ENCODE measurements at regions not wholly inside any gene's neighbourhood (a gene's known extent, or its start where the extent isn't known, plus 50 kb on each side); places are given as distances from the start of the nearest gene placed in this dataset.
A peak's percentile ranks its signal among the peaks of the same experiment; 100 is the strongest.

GRCh38 chr14:61188978-61189808 is 91.9 kb downstream of the TMEM30B start:
- H3K27me3 ChIP-seq: peaks cover 5% of the 10 kb centered on the region
- no peaks in the 10 kb centered on the region for H3K36me3 ChIP-seq (replicated peaks; ENCODE audit: insufficient read depth, low read depth)
- H3K4me3 ChIP-seq: peak overlapping the region; percentile 28
- no peaks in the 10 kb centered on the region for H3K79me2 ChIP-seq
- no peak for TF ChIP-seq EZH2 (IDR thresholded peaks at IDR 0.05; ENCODE audit: borderline replicate concordance)
- peak; percentile 59 for TF ChIP-seq CTCF (IDR thresholded peaks at IDR 0.05; ENCODE audit: poor library complexity)
- H3K27ac ChIP-seq: no peak overlapping the region
- peak overlapping the region; percentile 71 for H3K4me2 ChIP-seq
- no peaks in the 10 kb centered on the region for H4K20me1 ChIP-seq (ENCODE audit: insufficient read depth, poor library complexity, severe bottlenecking)
- H3K9me3 ChIP-seq (ENCODE audit: low read depth): no peaks in the 10 kb centered on the region
- 13% methylated on average over 27 of the region's 27 CpGs for WGBS (ENCODE audit: low lambda C conversion rate, missing lambda C conversion rate)
- H2AFZ ChIP-seq: peak overlapping the region; percentile 77
- peaks cover 4% of the 10 kb centered on the region for H3K4me1 ChIP-seq (ENCODE audit: insufficient read depth)
- H3K9me2 ChIP-seq (replicated peaks; ENCODE audit: insufficient read depth): no peaks in the 10 kb centered on the region
- peak; percentile 71 for DNase-seq (ENCODE audit: low spot score)

DNA sequence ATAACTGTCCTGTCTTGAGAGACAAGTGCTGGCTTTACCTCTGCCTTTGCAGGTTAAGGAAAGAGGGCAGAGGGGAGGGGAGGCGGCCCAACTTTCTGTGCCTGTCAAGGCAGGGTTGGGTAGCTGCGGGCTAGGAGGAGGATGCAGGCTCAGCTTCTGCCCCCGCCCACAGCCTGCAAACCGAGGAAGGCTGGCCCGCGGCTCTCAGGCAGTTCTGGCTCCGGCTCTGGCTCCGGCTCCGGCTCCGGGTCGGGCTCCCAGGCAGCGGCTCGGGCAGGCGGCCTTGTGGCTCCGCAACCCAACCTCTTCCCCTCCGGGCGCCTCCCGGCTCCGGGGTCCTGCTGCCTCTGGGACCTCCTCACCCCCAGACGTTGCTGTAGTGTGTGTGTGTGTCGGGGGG is 92.9 kb downstream of the TMEM30B start:
- Histone ChIP-seq H3K9me2 (replicated peaks; ENCODE audit: insufficient read depth) (no peaks in the 10 kb centered on the region), H3K79me2 (no peaks in the 10 kb centered on the region), H3K4me2 (no peak overlapping the region), H3K27me3 (peaks cover 5% of the 10 kb centered on the region), H4K20me1 (ENCODE audit: insufficient read depth, poor library complexity, severe bottlenecking) (no peaks in the 10 kb centered on the region), H3K4me3 (no peak overlapping the region), H3K9me3 (ENCODE audit: low read depth) (no peaks in the 10 kb centered on the region), H3K27ac (no peak overlapping the region), H3K36me3 (replicated peaks; ENCODE audit: insufficient read depth, low read depth) (no peaks in the 10 kb centered on the region), H3K4me1 (ENCODE audit: insufficient read depth) (peaks cover 4% of the 10 kb centered on the region), H2AFZ (no peak overlapping the region)
- DNase-seq (ENCODE audit: low spot score): no peak
- 77% methylated on average over 17 of the region's 21 CpGs for WGBS (ENCODE audit: low lambda C conversion rate, missing lambda C conversion rate)
- TF ChIP-seq EZH2 (IDR thresholded peaks at IDR 0.05; ENCODE audit: borderline replicate concordance): no peak
- no peak for TF ChIP-seq EZH2phosphoT487 (IDR thresholded peaks at IDR 0.05; ENCODE audit: low read depth, severe bottlenecking, unreplicated experiment)

DNA sequence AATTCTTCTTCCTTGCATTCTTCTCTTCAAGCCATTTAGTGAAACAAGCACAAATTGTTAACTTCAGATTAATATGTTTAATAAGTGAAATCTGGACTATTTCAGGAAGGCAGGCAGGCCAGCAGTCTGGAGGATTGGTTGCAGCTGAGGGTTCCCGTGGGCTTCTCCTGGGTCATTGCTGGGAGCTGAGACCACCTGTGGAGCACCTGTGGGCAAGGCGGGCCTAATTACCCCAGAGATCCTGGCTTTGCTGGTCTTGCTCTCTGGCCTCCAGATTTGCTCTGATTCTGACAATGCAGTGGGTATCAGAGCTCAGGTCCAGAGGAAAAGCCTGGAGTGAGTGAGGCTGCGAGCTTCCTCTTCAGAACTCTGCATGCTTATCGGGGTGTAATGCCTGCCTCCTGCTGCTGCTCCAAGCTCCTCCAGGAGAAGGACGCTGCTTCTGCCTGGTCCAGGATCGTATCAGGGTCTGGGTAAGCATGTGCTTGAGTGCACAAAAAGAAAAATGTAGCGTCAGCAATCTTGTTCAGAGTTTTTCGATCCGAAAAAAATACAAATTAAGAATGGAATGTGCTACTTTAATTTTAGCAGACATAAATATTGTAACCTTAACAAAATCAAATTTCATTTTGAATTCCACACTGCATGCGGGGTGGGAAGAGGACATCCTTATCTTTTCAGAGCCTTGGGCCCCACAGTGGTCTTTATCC is 93.8 kb downstream of the TMEM30B start:
- no peak overlapping the region for H2AFZ ChIP-seq
- H3K4me3 ChIP-seq: no peak overlapping the region
- H4K20me1 ChIP-seq (ENCODE audit: insufficient read depth, poor library complexity, severe bottlenecking): no peaks in the 10 kb centered on the region
- H3K9me2 ChIP-seq (replicated peaks; ENCODE audit: insufficient read depth): no peaks in the 10 kb centered on the region
- no peaks in the 10 kb centered on the region for H3K36me3 ChIP-seq (replicated peaks; ENCODE audit: insufficient read depth, low read depth)
- no peak overlapping the region for H3K4me2 ChIP-seq
- H3K4me1 ChIP-seq (ENCODE audit: insufficient read depth): peaks cover 4% of the 10 kb centered on the region
- no peak for DNase-seq (ENCODE audit: low spot score)
- H3K79me2 ChIP-seq: no peaks in the 10 kb centered on the region
- 79% methylated on average over 10 of the region's 10 CpGs for WGBS (ENCODE audit: low lambda C conversion rate, missing lambda C conversion rate)
- no peak overlapping the region for H3K27ac ChIP-seq
- H3K27me3 ChIP-seq: peaks cover 5% of the 10 kb centered on the region
- TF ChIP-seq CTCF (IDR thresholded peaks at IDR 0.05; ENCODE audit: poor library complexity) (no peak), EZH2phosphoT487 (IDR thresholded peaks at IDR 0.05; ENCODE audit: low read depth, severe bottlenecking, unreplicated experiment) (no peak), EZH2 (IDR thresholded peaks at IDR 0.05; ENCODE audit: borderline replicate concordance) (no peak)
- no peaks in the 10 kb centered on the region for H3K9me3 ChIP-seq (ENCODE audit: low read depth)

Data from hepatocyte (in vitro differentiated cells).